Calu3 (cell line): ENCODE measurements at regions not wholly inside any gene's neighbourhood (a gene's known extent, or its start where the extent isn't known, plus 50 kb on each side); places are given as distances from the start of the nearest gene placed in this dataset.

Source experiments
- BruUV-seq: library from RNA; stranded (reverse); fragments of 400-500 nt; replicated peaks from 2 replicates; lab custom pipeline; 2021; lab: Mats Ljungman, UMichigan
- CTCF ChIA-PET: fragments of 300-600 bp; sonication (Branson Sonifier 250); formaldehyde crosslinking; loops from one replicate; lab custom pipeline; 2022; ENCODE audit warnings: antibody characterized with exemption; lab: Charles Lee
- DNase-seq: peaks from one replicate; pipeline ENCODE4 v3.0.0; 2022
- H3K27ac Mint-ChIP-seq: one replicate; pipeline ENCODE4 v1.8.0; 2022; ENCODE audit warnings: mixed read lengths; ENCODE audit not compliant: unreplicated experiment
- H3K27me3 Mint-ChIP-seq: one replicate; pipeline ENCODE4 v1.8.0; 2022; ENCODE audit warnings: mixed read lengths; ENCODE audit not compliant: unreplicated experiment
- H3K36me3 Mint-ChIP-seq: one replicate; pipeline ENCODE4 v1.8.0; 2022; ENCODE audit warnings: mild to moderate bottlenecking, moderate library complexity, mixed read lengths; ENCODE audit not compliant: insufficient read depth, unreplicated experiment
- H3K4me1 Mint-ChIP-seq: one replicate; pipeline ENCODE4 v1.8.0; 2022; ENCODE audit warnings: mild to moderate bottlenecking, low read depth, mixed read lengths; ENCODE audit not compliant: unreplicated experiment
- H3K4me3 Mint-ChIP-seq: one replicate; pipeline ENCODE4 v1.8.0; 2022; ENCODE audit warnings: mild to moderate bottlenecking, low read depth, moderate library complexity, mixed read lengths; ENCODE audit not compliant: unreplicated experiment
- H3K9me3 Mint-ChIP-seq: one replicate; pipeline ENCODE4 v1.8.0; 2022; ENCODE audit warnings: low read depth, mixed read lengths; ENCODE audit not compliant: unreplicated experiment
- CTCF ChIP-seq: fragments of 200-600 bp; IDR thresholded peaks from one replicate; pipeline ENCODE4 v1.8.0; 2022; ENCODE audit warnings: antibody characterized with exemption; ENCODE audit not compliant: unreplicated experiment
- intact Hi-C: fragments of 100-400 bp; cut with micrococcal nuclease; formaldehyde crosslinking; loops from one replicate; pipeline ENCODE4 v1.10.0; 2022; ENCODE audit not compliant: unreplicated experiment

GRCh38 chrX:69388526-69388925 is 115.6 kb upstream of the NALF2 start:
- CTCF ChIA-PET: interaction anchor here (1.0 to 1.6 kb wide), 2 partner anchors 18 to 566 kb away, joined by 3 to 7 read pairs; no protein-coding TSS in a partner anchor
- BruUV-seq: no TSS peak
- Mint-ChIP-seq H3K27me3 (peaks cover 99% of the 10 kb centered on the region), H3K27ac (no peak overlapping the region), H3K9me3 (no peaks in the 10 kb centered on the region), H3K4me3 (no peak overlapping the region), H3K4me1 (no peaks in the 10 kb centered on the region), H3K36me3 (no peaks in the 10 kb centered on the region)
- peak; percentile 0 for DNase-seq
- intact Hi-C loops: loop anchor here (5.0 kb wide), 3 partner anchors 101 to 656 kb away; no protein-coding TSS in a partner anchor
- no peak for TF ChIP-seq CTCF

- H3K4me3 Mint-ChIP-seq: no peak overlapping the region
- no peak overlapping the region for H3K27ac Mint-ChIP-seq
- peak; percentile 53 for TF ChIP-seq CTCF
- CTCF ChIA-PET: interaction anchor here (0.7 to 2.0 kb wide), 7 partner anchors 19 to 655 kb away, joined by 3 to 16 read pairs (median 5); partner anchors contain the start of gene EFNB1
- H3K36me3 Mint-ChIP-seq: no peaks in the 10 kb centered on the region
- intact Hi-C loops: loop anchor here (1.0 to 5.0 kb wide), 5 partner anchors 101 to 656 kb away; no protein-coding TSS in a partner anchor
- H3K4me1 Mint-ChIP-seq: no peaks in the 10 kb centered on the region
- BruUV-seq: no TSS peak
- peak; percentile 66 for DNase-seq
- no peaks in the 10 kb centered on the region for H3K9me3 Mint-ChIP-seq
- peaks cover 99% of the 10 kb centered on the region for H3K27me3 Mint-ChIP-seq
Measured at GRCh38 chrX:69387567-69388487, 116.3 kb upstream of the NALF2 start.

GRCh38 chrX:69386681-69387080 is 117.4 kb upstream of the NALF2 start:
- TF ChIP-seq CTCF: no peak
- CTCF ChIA-PET: interaction anchor here (0.7 to 2.0 kb wide), 4 partner anchors 98 to 654 kb away, joined by 3 to 16 read pairs (median 6); partner anchors contain the start of gene EFNB1
- no peak overlapping the region for H3K4me3 Mint-ChIP-seq
- no peaks in the 10 kb centered on the region for H3K9me3 Mint-ChIP-seq
- DNase-seq: no peak
- no peaks in the 10 kb centered on the region for H3K36me3 Mint-ChIP-seq
- H3K27ac Mint-ChIP-seq: no peak overlapping the region
- peaks cover 89% of the 10 kb centered on the region for H3K27me3 Mint-ChIP-seq
- H3K4me1 Mint-ChIP-seq: no peaks in the 10 kb centered on the region
- no TSS peak for BruUV-seq
- intact Hi-C loops: loop anchor here (1.0 to 5.0 kb wide), 5 partner anchors 99 to 654 kb away; no protein-coding TSS in a partner anchor

- TF ChIP-seq CTCF: no peak
Measured at GRCh38 chrX:69379412-69379811, 124.7 kb upstream of the NALF2 start.

More at GRCh38 chrX:69379412-69379811, 124.7 kb upstream of the NALF2 start:
- DNase-seq: no peak
- intact Hi-C loops: no loop called here
- no peaks in the 10 kb centered on the region for H3K36me3 Mint-ChIP-seq
- H3K27ac Mint-ChIP-seq: no peak overlapping the region
- CTCF ChIA-PET: interaction anchor here (0.6 kb wide), 1 partner anchor 22 kb away, joined by 3 read pairs; no protein-coding TSS in a partner anchor
- peaks cover 40% of the 10 kb centered on the region for H3K27me3 Mint-ChIP-seq
- no peak overlapping the region for H3K4me3 Mint-ChIP-seq
- H3K9me3 Mint-ChIP-seq: no peaks in the 10 kb centered on the region
- H3K4me1 Mint-ChIP-seq: no peaks in the 10 kb centered on the region
- no TSS peak for BruUV-seq
